IMR-90 (cell line): ENCODE measurements at regions not wholly inside any gene's neighbourhood (a gene's known extent, or its start where the extent isn't known, plus 50 kb on each side); places are given as distances from the start of the nearest gene placed in this dataset.

Experiments
- BHLHE40 ChIP-seq: fragments of 150-350 bp; IDR thresholded peaks from 2 replicates; pipeline ENCODE4 v1.6.1; 2016; ENCODE audit warnings: mild to moderate bottlenecking, low read depth, low read length
- CEBPB ChIP-seq: IDR thresholded peaks from 2 replicates; pipeline ENCODE4 v1.6.1; 2012; ENCODE audit warnings: low read depth, low read length, improper control_type of control experiment
- CHD1 ChIP-seq: IDR thresholded peaks from 2 replicates; pipeline ENCODE4 v1.6.1; 2012; ENCODE audit warnings: low read depth, low read length, improper control_type of control experiment
- CTCF ChIP-seq: conservative IDR thresholded peaks from 2 replicates; pipeline ENCODE4 v1.5.1; 2012; ENCODE audit warnings: mild to moderate bottlenecking, low read depth, low read length, improper control_type of control experiment
- ELK1 ChIP-seq: fragments of 150-350 bp; IDR thresholded peaks from 2 replicates; pipeline ENCODE4 v1.6.1; 2016; ENCODE audit warnings: low read depth, mild to moderate bottlenecking, low read length, moderate library complexity, borderline replicate concordance
- FOS ChIP-seq: fragments of 150-350 bp; IDR thresholded peaks from 2 replicates; pipeline ENCODE4 v1.6.1; 2016; ENCODE audit warnings: low read depth, low read length
- MAFK ChIP-seq: IDR thresholded peaks from 2 replicates; pipeline ENCODE4 v1.6.1; 2012; ENCODE audit warnings: low read depth, low read length, improper control_type of control experiment
- NFE2L2 ChIP-seq: fragments of 150-350 bp; IDR thresholded peaks from 2 replicates; pipeline ENCODE4 v1.6.1; 2016; ENCODE audit warnings: low read depth, mild to moderate bottlenecking, low read length
- POLR2A ChIP-seq: IDR thresholded peaks from 2 replicates; pipeline ENCODE4 v1.6.1; 2012; ENCODE audit warnings: mild to moderate bottlenecking, low read depth, low read length
- RAD21 ChIP-seq: IDR thresholded peaks from 2 replicates; pipeline ENCODE4 v1.6.1; 2012; ENCODE audit warnings: low read length, improper control_type of control experiment
- RCOR1 ChIP-seq: IDR thresholded peaks from 2 replicates; pipeline ENCODE4 v1.6.1; 2012; ENCODE audit warnings: mild to moderate bottlenecking, low read length, improper control_type of control experiment; ENCODE audit not compliant: insufficient replicate concordance
- RFX5 ChIP-seq: IDR thresholded peaks from 2 replicates; pipeline ENCODE4 v1.8.0; 2012; ENCODE audit warnings: low read depth, mild to moderate bottlenecking, low read length, moderate library complexity
- SMC3 ChIP-seq: fragments of 150-350 bp; IDR thresholded peaks from 2 replicates; pipeline ENCODE4 v1.6.1; 2016; ENCODE audit warnings: low read depth, mild to moderate bottlenecking, antibody characterized with exemption, low read length, moderate library complexity
- USF2 ChIP-seq: fragments of 150-350 bp; IDR thresholded peaks from 2 replicates; pipeline ENCODE4 v1.6.1; 2017; ENCODE audit warnings: mild to moderate bottlenecking, antibody characterized with exemption, low read length, low read depth

- TF ChIP-seq CTCF (no peak), RAD21 (no peak), USF2 (no peak), SMC3 (no peak), ELK1 (no peak), CHD1 (no peak), BHLHE40 (no peak), RFX5 (no peak), POLR2A (no peak), CEBPB (no peak; the same call in 1 of the 2 replicates), MAFK (no peak), NFE2L2 (no peak), FOS (no peak), RCOR1 (no peak)
These were observed 171.7 kb upstream of the KLF12 start for GRCh38 chr13:74305876-74306275.
